H7 (cell line): ENCODE measurements at regions not wholly inside any gene's neighbourhood (a gene's known extent, or its start where the extent isn't known, plus 50 kb on each side); places are given as distances from the start of the nearest gene placed in this dataset.

Experiments used
- DNase-seq: peaks from one replicate; pipeline ENCODE4 v3.0.0; 2012
- H3K27me3 ChIP-seq: 2 replicates; pipeline ENCODE4 v1.6.0; 2011; ENCODE audit warnings: mild to moderate bottlenecking, low read length; ENCODE audit not compliant: control insufficient read depth, insufficient read depth
- H3K36me3 ChIP-seq: replicated peaks from 2 replicates; pipeline ENCODE4 v1.5.1; 2011; ENCODE audit warnings: low read length; ENCODE audit not compliant: control insufficient read depth, insufficient read depth
- H3K4me3 ChIP-seq: 2 replicates; pipeline ENCODE4 v1.5.1; 2011; ENCODE audit warnings: low read depth, mild to moderate bottlenecking, control low read depth, low read length, moderate library complexity; ENCODE audit not compliant: insufficient read depth

DNA sequence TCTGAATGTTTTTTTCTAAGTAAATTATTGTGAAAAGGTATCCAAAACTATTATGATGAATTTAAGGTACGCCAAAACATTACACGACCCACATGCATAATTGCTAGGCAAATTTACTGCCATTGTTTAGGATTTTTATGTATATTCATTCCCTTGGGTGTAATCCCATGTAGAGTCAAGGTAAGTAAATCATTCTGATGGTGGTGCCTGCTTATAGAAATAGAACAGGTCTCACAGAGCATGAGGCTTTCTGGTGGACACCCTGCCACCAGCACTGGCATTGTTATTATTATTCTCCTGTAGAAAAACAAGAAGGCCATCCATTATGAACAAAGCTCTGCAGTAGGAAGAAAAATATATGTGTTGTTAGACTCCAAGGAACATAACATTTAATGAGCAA, 111.7 kb upstream of the ZNF804B start:
- DNase-seq, result no peak
- Histone ChIP-seq H3K36me3 (no peaks in the 10 kb centered on the region), H3K4me3 (no peak overlapping the region), H3K27me3 (no peaks in the 10 kb centered on the region)

DNA sequence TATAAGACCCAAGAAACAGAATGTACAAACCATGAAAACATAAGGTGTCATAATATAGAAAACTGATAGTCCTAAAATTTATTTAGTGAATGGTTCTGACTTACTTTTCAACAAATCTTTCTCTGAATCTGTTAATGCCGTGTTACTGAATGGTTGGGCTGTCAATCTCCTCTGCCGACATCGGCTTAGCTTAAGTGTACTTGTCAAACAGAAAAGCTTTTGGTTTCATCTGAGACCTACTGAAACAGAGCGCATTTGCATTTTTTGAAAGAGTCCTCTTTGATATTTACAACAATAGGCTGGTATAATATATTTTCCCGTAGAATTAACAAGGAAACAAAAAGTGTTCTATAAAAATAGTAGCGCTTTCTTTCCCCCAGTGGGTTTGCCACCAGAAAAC, 120.9 kb upstream of the ZNF804B start:
- no peaks in the 10 kb centered on the region for H3K36me3 ChIP-seq
- H3K4me3 ChIP-seq, result no peak overlapping the region
- no peaks in the 10 kb centered on the region; the same call in 1 of the 2 replicates for H3K27me3 ChIP-seq
- DNase-seq, result no peak

DNA sequence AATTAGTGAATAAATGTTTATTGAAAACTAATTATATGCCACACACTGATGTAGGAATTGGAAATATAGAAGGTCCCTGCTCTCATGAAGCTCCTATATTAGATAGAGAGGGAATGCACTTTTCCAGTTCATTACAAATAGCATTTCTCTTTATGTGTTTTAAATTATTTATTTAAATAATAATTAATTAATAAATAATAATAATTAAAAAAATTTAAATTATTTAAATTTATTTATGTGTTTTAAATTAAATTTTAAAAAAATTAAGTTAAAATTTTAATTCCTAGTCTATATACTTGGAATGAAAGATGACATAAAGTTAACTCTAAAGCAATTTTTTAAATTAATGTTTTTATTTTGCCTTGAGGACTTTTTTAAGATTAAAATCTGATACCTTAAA, 121.7 kb upstream of the ZNF804B start:
- Histone ChIP-seq H3K27me3 (no peaks in the 10 kb centered on the region; the same call in 1 of the 2 replicates), H3K36me3 (no peaks in the 10 kb centered on the region), H3K4me3 (no peak overlapping the region)
- DNase-seq, result no peak

DNA sequence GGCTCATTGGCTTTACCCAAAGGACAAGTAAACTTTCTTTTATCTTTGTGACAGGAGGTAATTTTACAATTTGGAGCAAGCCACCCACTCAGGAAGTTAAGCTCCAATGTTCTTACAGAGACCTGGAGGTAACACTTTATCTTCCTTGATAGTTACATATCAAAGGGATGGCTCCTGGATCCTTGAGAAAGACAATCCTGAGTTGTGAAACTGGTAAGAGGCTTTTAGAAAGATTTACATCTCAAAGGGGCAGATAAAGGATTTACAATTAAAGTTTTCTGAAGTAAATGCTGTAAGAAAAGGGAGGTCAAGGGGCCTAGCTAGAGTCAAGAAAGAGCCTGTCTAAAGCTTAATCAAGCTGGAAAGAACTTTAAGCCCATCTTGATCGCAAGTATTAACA, 124.4 kb upstream of the ZNF804B start:
- H3K4me3 ChIP-seq, result no peak overlapping the region
- peak; percentile 21 for DNase-seq
- H3K36me3 ChIP-seq, result no peaks in the 10 kb centered on the region
- no peaks in the 10 kb centered on the region; the same call in 1 of the 2 replicates for H3K27me3 ChIP-seq

DNA sequence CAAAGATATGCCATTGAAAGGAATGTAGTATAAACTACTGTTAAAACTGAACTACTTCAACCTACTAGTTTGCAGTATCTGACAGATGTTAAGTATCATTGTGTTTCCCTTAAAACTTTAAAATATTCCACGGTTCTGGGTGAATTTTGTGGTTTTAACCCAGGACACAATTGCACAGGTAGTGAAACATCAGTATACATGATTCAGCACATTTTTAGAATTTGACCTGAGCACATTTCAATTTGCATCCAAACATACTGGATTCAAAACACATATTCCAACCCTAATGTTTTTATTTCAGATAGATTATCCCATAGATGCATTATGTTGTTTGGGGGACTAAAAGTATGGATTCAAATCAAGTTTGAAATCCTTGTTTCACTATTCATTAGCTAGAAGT, 129.9 kb upstream of the ZNF804B start:
- no peak for DNase-seq
- Histone ChIP-seq H3K27me3 (no peaks in the 10 kb centered on the region), H3K36me3 (no peaks in the 10 kb centered on the region), H3K4me3 (no peak overlapping the region)

DNA sequence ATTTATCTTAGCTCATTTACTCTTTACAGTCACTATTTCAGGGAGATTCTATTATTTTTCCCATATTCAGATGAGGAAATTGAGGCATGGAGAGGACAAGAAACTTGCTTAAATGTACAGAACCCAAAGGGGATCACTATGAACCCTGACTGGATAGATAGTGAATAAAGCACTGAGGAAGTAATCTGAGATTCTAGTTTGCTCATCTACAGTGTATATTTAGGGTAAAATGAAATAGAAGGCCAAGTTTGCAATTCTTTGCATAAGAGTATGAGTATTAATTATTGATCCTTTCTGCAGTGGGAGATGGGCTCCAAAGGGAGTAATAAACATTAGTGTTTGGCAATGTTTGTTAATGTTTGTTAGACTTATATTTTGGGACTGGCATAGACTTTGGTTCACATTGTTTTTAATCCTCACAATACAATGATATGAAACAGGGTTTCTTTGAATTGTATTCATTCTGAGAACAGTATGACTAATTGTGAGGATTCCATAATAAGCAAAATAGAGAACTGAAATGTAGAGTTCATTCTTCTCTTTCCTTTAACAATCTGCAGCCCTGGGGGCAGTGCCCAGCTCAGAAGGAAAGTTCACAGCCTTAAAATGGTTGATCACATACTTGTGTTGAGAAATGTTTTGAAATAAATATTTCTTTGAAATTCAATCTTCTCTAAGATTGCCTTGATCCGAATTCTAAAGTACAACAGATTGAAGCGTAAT, 131.0 kb upstream of the ZNF804B start:
- Histone ChIP-seq H3K27me3 (no peaks in the 10 kb centered on the region), H3K4me3 (no peak overlapping the region), H3K36me3 (no peaks in the 10 kb centered on the region)
- DNase-seq, result no peak

DNA sequence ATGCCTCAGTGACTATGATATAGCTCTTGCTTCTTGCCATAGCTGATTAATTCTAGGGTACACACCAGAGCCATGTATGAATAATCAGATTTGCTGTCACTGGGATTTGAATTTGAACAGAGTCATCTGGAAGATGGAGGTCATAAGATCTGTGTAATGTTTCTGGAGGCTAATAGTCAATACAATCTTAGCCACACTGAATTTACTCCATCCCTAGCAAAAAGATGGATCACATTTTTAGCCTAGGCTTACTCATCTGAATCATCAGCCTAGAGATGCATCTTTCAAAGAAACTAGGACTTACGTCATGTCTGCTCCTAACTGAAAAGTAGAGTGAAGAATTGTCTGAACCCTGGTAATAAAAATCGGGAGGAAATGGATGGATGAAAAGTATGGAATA, 142.3 kb upstream of the ZNF804B start:
- no peaks in the 10 kb centered on the region for H3K36me3 ChIP-seq
- DNase-seq, result no peak
- H3K27me3 ChIP-seq, result no peaks in the 10 kb centered on the region
- no peak overlapping the region for H3K4me3 ChIP-seq

DNA sequence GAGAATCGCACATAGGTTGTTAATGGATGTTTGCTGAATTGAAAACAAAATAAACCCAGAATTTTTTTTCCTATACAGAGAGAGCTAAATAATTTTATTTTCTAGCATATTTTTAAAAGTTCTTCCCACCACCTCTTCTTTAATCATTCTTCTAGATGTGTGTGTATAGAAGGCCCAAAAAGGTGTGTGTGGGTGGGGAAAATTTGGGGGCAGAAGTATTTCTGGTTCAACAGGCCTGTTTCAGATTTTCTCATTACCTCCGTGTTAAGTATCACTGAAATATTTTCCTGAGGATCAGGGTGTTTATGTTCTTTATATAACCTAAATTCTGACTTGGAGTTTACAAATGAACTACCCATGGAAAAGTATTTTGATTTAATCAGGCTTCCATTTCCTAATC, 144.2 kb upstream of the ZNF804B start:
- no peak for DNase-seq
- Histone ChIP-seq H3K4me3 (no peak overlapping the region), H3K27me3 (no peaks in the 10 kb centered on the region), H3K36me3 (no peaks in the 10 kb centered on the region)

DNA sequence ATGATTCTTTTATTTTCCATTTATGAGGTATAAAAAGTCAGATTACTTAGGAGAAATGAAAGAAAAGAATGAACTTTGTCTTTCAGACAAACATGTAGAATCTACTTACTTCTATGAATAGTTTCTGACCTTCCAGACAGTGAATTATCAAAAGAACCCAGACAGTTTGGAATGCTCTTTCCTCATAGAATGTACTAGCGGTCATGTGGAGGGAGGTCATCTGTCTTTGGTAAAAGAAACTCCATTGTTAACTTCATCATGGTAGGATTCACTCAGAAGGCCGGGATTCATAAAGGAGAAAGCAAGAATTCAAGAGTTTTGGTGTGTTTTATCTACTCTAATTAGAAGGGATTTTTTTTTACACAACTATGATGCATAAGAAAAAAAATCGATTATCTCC, 144.8 kb upstream of the ZNF804B start:
- no peak for DNase-seq
- Histone ChIP-seq H3K27me3 (no peaks in the 10 kb centered on the region), H3K4me3 (no peak overlapping the region), H3K36me3 (no peaks in the 10 kb centered on the region)

DNA sequence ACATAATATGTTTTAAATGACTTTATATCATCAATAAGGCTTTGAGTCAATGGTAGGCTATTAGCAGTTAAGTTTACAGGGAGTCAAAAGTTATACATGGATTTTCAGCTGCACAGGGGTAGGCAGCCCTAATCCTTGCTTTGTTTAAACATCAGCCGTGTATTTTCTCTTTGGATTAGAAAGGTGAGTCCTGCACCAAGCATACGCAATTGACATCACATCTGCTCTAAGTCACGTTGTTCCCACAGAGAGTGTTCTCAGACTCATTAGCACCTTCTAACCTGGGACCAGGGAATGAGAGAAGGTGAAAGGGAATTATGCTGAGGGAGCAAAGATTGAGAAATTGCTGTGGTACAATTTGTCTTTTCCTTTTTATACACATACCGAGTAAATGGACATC, 148.6 kb upstream of the ZNF804B start:
- DNase-seq, result no peak
- Histone ChIP-seq H3K36me3 (no peaks in the 10 kb centered on the region), H3K4me3 (no peak overlapping the region), H3K27me3 (no peaks in the 10 kb centered on the region)

DNA sequence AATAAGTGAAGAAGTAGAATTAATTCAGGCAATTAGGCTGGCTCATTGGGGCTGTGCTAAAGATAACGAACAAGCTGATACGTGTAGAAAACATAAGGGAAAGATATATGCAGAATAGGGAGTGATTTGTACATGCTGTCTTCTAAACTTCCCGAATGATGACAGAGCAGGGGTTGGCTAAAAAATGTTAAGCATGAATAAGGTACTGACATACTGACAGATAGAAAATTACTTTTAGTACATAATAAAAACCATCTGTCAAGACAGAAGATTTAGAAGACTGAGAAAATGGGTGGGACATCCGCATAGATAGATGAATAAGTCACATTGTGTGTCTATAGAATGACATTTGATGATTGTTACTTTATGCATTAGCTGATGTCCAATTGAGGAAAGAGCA, 158.8 kb upstream of the ZNF804B start:
- no peaks in the 10 kb centered on the region for H3K36me3 ChIP-seq

DNA sequence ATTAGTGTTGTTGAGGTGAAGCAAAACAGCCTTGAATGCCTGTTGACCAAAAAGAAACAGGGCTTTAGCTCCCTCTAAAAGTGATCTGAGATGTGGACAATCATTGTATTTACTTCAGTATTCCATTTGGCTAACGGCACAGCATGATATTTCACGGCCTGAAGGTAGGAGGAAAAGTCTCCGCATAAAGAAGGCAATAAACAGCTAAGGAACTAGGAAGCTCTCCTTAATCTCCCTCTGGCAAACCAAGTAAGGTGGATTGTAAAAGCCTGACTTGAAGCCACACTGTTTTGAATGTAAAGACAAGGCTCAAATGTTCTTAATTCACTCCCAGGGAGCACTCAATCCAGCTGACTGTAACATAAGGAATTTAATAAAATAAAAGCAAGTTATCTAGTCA, 160.0 kb upstream of the ZNF804B start:
- DNase-seq, result peak; percentile 1
- Histone ChIP-seq H3K4me3 (no peak overlapping the region), H3K27me3 (no peaks in the 10 kb centered on the region), H3K36me3 (no peaks in the 10 kb centered on the region)

More for the DNA sequence above, 158.8 kb upstream of the ZNF804B start:
- Histone ChIP-seq H3K4me3 (no peak overlapping the region), H3K27me3 (no peaks in the 10 kb centered on the region)
- DNase-seq, result no peak

DNA sequence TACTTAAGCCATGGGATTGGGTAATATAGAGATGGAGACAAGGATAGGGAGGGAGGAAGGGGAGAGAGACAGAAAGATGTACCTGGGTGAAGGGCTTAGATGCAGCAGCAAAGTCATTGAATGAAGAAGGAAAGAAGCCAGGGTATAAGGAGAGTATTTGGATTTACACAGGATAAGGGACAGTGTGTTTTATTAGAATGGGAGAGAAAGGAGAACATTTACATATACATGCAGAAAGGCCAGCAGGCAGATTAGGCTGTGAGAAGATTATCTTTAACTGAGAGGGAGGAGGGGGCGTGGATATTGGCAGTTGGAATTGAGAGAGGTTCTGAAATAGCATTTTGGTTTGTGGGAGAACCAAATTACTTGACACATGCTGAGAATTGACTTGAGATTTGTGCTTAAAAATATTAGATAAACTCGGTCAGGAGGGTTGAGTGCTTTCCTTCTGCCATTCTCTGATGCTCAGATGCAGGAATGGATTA, 161.5 kb upstream of the ZNF804B start:
- Histone ChIP-seq H3K4me3 (no peak overlapping the region), H3K36me3 (no peaks in the 10 kb centered on the region), H3K27me3 (no peaks in the 10 kb centered on the region)
- DNase-seq, result no peak

DNA sequence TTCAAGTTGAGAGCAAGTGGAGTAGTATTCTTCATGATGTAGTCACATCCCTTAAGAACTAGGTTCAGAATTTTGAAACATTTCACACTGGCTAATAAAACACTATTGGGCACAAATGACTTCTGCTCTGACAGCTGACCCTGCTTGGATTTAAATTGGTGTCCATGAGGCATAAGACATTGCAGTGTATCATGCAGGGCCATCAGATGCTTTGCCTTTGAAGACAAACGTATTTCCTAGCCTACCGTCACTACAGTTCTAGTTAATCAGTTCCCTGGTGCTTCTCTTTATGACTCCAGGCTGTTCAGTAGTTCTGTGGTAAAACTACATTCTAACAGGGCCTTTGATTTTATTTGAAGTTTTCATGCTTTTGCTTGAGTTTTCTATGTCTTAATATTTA, 168.5 kb upstream of the ZNF804B start:
- Histone ChIP-seq H3K27me3 (no peaks in the 10 kb centered on the region), H3K4me3 (no peak overlapping the region), H3K36me3 (no peaks in the 10 kb centered on the region)
- DNase-seq, result no peak

DNA sequence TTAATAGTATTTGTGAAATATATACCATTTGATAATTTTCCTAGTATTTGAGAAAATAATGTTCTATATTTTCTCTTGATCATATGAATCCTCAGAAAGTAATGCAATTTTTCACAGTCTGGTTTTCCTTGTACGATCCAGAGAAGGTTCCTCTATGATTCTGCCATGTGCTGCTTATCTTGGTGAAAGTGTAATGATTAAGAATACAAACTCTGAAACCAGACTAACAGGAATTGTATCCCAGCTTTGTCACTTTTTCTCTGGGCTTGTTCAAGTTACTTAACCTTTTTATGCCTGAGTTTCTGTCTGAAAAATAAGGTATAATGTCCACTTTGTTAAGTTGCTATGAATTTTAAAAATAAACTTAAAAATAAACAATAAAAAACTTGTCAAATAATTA, 169.6 kb upstream of the ZNF804B start:
- Histone ChIP-seq H3K4me3 (no peak overlapping the region), H3K27me3 (no peaks in the 10 kb centered on the region)
- DNase-seq, result no peak

DNA sequence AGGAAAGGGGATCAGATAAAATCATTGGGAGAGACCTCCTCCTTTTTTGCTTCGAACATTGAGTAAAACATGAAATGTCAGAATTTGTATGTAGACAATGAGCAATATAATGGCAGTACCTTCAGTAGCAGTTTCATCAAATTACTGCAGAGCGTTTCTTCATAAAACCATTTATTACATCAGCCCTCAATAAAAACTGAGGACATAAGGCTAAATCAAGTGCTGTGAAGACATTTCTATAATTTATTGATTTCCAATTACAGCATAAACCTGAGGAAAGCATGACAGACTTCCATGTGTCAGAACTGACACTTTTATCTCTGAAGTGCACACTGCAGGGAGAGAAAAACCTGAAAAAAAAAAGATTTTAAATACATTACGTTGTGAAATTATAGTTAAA, 172.6 kb upstream of the ZNF804B start:
- Histone ChIP-seq H3K36me3 (no peaks in the 10 kb centered on the region), H3K27me3 (no peaks in the 10 kb centered on the region), H3K4me3 (no peak overlapping the region)
- DNase-seq, result no peak

More for the DNA sequence above, 169.6 kb upstream of the ZNF804B start:
- H3K36me3 ChIP-seq, result no peaks in the 10 kb centered on the region
